Transverse colon (tissue), 4 donors: ENCODE measurements at regions not wholly inside any gene's neighbourhood (a gene's known extent, or its start where the extent isn't known, plus 50 kb on each side); places are given as distances from the start of the nearest gene placed in this dataset.
"Not testable (repeated sequence)": the region's sequence is repeated elsewhere in the genome, so short reads cannot be mapped to it uniquely, and the experiment has no call there.

Source experiments
- DNase-seq: peaks from one replicate; pipeline ENCODE4 v3.0.0-alpha.2; 2019
- H3K27ac ChIP-seq, 4 donors: fragments of 200-600 bp; sonication (generic); 2 replicates each; pipeline ENCODE4 v1.5.1; 2016 to 2018; ENCODE audit warnings: inconsistent platforms in 4 of 4
- H3K27me3 ChIP-seq: fragments of 200-600 bp; sonication (generic); 2 replicates; pipeline ENCODE4 v1.5.1; 2017; ENCODE audit warnings: inconsistent platforms
- H3K36me3 ChIP-seq, 4 donors: fragments of 200-600 bp; sonication (generic); 2 replicates each; pipeline ENCODE4 v1.5.1; 2017 to 2019; ENCODE audit warnings: inconsistent platforms in 4 of 4
- H3K4me1 ChIP-seq, 4 donors: fragments of 200-600 bp; sonication (generic); 2 replicates each; pipeline ENCODE4 v1.5.1; 2017 to 2020; ENCODE audit warnings: inconsistent platforms in 4 of 4
- H3K4me3 ChIP-seq, 4 donors: fragments of 200-600 bp; sonication (generic); 1 replicate in 1 of 4; 2 replicates in 3 of 4; pipeline versions ENCODE4 v1.5.1 to v1.6.1; 2017 to 2019; ENCODE audit warnings: inconsistent platforms in 4 of 4
- H3K9me3 ChIP-seq, 2 donors: fragments of 200-600 bp; sonication (generic); 2 replicates each; pipeline ENCODE4 v1.5.1; 2017 to 2019; ENCODE audit warnings: inconsistent platforms in 2 of 2
- CTCF ChIP-seq, 5 experiments: fragments of 200-600 bp in 3 of 5; fragments of 450-650 bp in 2 of 5; sonication (generic) in 3 of 5; IDR thresholded peaks; 1 replicate in 2 of 5; 2 replicates in 3 of 5; pipeline ENCODE4 v1.5.1; 2016 to 2017; ENCODE audit warnings: antibody characterized with exemption in 5 of 5, inconsistent platforms in 3 of 5, mild to moderate bottlenecking in 2 of 5, moderate library complexity in 1 of 5
- EP300 ChIP-seq: sonication (generic); formaldehyde crosslinking; IDR thresholded peaks from one replicate; pipeline ENCODE4 v1.6.1; 2017; ENCODE audit warnings: antibody characterized with exemption, low read depth
- POLR2A ChIP-seq: fragments of 450-650 bp; IDR thresholded peaks from one replicate; pipeline ENCODE4 v1.6.1; 2016; ENCODE audit warnings: antibody characterized with exemption, mild to moderate bottlenecking, moderate library complexity
- POLR2AphosphoS5 ChIP-seq, 3 donors: sonication (generic); formaldehyde crosslinking; IDR thresholded peaks; one replicate each; pipeline ENCODE4 v1.6.1; 2016; ENCODE audit warnings: antibody characterized with exemption in 3 of 3
- WGBS, 2 donors: methylation state at CpG; one replicate each; pipeline ENCODE4 v1.1.5; 2018; ENCODE audit warnings: low coverage in 1 of 2; 5-methylcytosine and 5-hydroxymethylcytosine counted together
- in situ Hi-C, 4 donors: fragments of 200-750 bp; cut with MboI; loops; one replicate each; pipeline versions ENCODE4 v1.15.0 to v1.15.1; 2017; ENCODE audit warnings: low sequenced_read_pairs in 3 of 4, low pct_ligation_motif_present in 1 of 4, low pct_unique_long_range_greater_than_20kb in 1 of 4
- intact Hi-C: fragments of 100-400 bp; cut with DNase I; formaldehyde crosslinking; loops from one replicate; pipeline ENCODE4 v1.15.1; 2023; ENCODE audit warnings: low total_unique reads

DNA sequence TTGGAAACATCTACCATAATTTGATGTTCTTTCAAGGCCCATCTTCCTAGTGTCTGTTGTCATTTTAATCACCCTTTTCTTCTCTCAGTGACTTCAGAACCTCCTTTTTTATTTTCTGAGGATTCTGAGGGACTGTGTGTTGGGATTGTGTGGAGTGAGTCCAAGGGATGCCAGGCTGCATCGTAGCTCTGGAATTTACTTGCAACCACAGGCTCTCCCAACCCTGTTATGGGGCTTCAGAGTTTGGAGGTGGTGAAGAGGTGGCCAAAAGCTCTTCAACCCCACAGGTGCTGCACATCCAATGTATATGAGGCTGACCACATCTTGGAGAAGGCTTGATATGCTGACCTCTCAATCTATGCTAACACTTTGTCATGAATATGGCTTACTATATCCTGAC, 79.5 kb upstream of the GPR141 start:
- WGBS, 2 donors: 50 to 71% methylated on average over 1 of the region's 1 CpG
- H3K27ac ChIP-seq: no peak overlapping the region
- no peaks in the 10 kb centered on the region for H3K9me3 ChIP-seq
- H3K27me3 ChIP-seq: no peaks in the 10 kb centered on the region
- in situ Hi-C loops: no loop called here
- intact Hi-C loops: no loop called here
- no peaks in the 10 kb centered on the region for H3K4me1 ChIP-seq
- no peaks in the 10 kb centered on the region for H3K36me3 ChIP-seq
- H3K4me3 ChIP-seq: no peak overlapping the region
- DNase-seq: no peak
- TF ChIP-seq POLR2AphosphoS5 (IDR thresholded peaks at IDR 0.05): no peak
- TF ChIP-seq POLR2A: no peak
- no peak for TF ChIP-seq CTCF (IDR thresholded peaks at IDR 0.05)
- no peak for TF ChIP-seq EP300

GRCh38 chr7:37617406-37617805, 66.2 kb upstream of the GPR141 start:
- H3K27me3 ChIP-seq, H3K9me3 ChIP-seq, H3K4me3 ChIP-seq, H3K27ac ChIP-seq, DNase-seq, intact Hi-C loops, in situ Hi-C loops, H3K36me3 ChIP-seq, H3K4me1 ChIP-seq: not testable (repeated sequence)
- WGBS, 2 donors: 87% methylated on average over 14 of the region's 16 CpGs; no CpG with 5 or more reads in 1 of the 2 donors

DNA sequence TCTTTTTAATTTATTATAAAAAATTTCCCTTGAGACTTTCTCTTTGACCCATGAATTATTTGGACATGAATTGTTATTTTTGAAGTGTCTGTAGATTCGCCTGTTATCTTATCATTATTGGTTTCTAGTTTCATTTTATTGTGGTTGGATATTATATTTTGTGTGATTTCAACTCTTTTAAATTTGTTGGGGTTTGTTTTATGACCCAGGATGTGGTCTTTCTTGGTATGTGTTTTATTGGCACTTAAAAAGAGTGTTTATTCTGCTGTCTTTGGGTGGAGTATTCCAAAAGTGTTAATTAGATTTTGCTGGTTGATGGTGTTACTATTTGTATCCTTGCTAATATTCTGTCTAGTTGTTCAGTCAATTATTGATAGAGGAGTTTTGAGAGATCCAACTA, 50.5 kb upstream of the GPR141 start:
- no peak overlapping the region for H3K4me3 ChIP-seq
- TF ChIP-seq CTCF (IDR thresholded peaks at IDR 0.05): no peak
- TF ChIP-seq POLR2AphosphoS5 (IDR thresholded peaks at IDR 0.05): no peak
- no peak for TF ChIP-seq EP300
- no peak for TF ChIP-seq POLR2A
- H3K4me1 ChIP-seq: no peaks in the 10 kb centered on the region
- intact Hi-C loops (no loop called here), in situ Hi-C loops (no loop called here)
- no peak for DNase-seq
- no peaks in the 10 kb centered on the region for H3K27me3 ChIP-seq
- no peaks in the 10 kb centered on the region for H3K36me3 ChIP-seq
- 25 to 33% methylated on average over 1 of the region's 1 CpG for WGBS, 2 donors
- H3K9me3 ChIP-seq: peaks cover 0 to 5% of the 10 kb centered on the region in 2 donors
- no peak overlapping the region for H3K27ac ChIP-seq
